ENCODE measurements at regions not wholly inside any gene's neighbourhood (a gene's known extent, or its start where the extent isn't known, plus 50 kb on each side); places are given as distances from the start of the nearest gene placed in this dataset.

GRCh38 chr7:85415743-85416142 lies 228.9 kb upstream of the SEMA3D start:
- TF ChIP-seq CTCF (IDR thresholded peaks at IDR 0.05) (no peak), POLR2A (IDR thresholded peaks at IDR 0.05) (no peak)
